Stimulated activated CD8-positive, alpha-beta memory T cell treated with anti-CD3 and anti-CD28 coated beads, Interleukin-7, amount 100 ng/mL, for 1 hour (primary cell): ENCODE measurements at regions not wholly inside any gene's neighbourhood (a gene's known extent, or its start where the extent isn't known, plus 50 kb on each side); places are given as distances from the start of the nearest gene placed in this dataset.
"Not testable (repeated sequence)": the region's sequence is repeated elsewhere in the genome, so short reads cannot be mapped to it uniquely, and the experiment has no call there.

Experiments
- DNase-seq, 2 donors: peaks; one replicate each; pipeline ENCODE4 v3.0.0-alpha.2; 2020; ENCODE audit warnings: low read depth in 2 of 2

- DNase-seq: no peak
These were observed 441.9 kb upstream of the ID4 start for GRCh38 chr6:19395316-19395715.

GRCh38 chr6:19399406-19399805, 437.8 kb upstream of the ID4 start:
- DNase-seq: no peak

GRCh38 chr6:19404884-19405283, 432.3 kb upstream of the ID4 start:
- not testable (repeated sequence) for DNase-seq

- DNase-seq: no peak
These were observed 428.8 kb upstream of the ID4 start for GRCh38 chr6:19408331-19408730.

- no peak for DNase-seq
These were observed 426.7 kb upstream of the ID4 start for GRCh38 chr6:19410481-19410880.

GRCh38 chr6:19413323-19413722, 423.8 kb upstream of the ID4 start:
- DNase-seq: no peak

- DNase-seq: no peak
These were observed 421.4 kb upstream of the ID4 start for GRCh38 chr6:19415605-19416326.

- no peak for DNase-seq
These were observed 420.4 kb upstream of the ID4 start for GRCh38 chr6:19416811-19417210.

- DNase-seq: no peak
These were observed 419.5 kb upstream of the ID4 start for GRCh38 chr6:19417713-19418112.

- DNase-seq: no peak
These were observed 412.3 kb upstream of the ID4 start for GRCh38 chr6:19424853-19425252.

GRCh38 chr6:19427548-19427947, 409.6 kb upstream of the ID4 start:
- no peak for DNase-seq

- no peak for DNase-seq
These were observed 404.1 kb upstream of the ID4 start for GRCh38 chr6:19432966-19433498.

GRCh38 chr6:19434065-19434464, 403.1 kb upstream of the ID4 start:
- DNase-seq: no peak

GRCh38 chr6:19435755-19436154, 401.4 kb upstream of the ID4 start:
- no peak for DNase-seq

GRCh38 chr6:19438566-19439353, 398.4 kb upstream of the ID4 start:
- no peak for DNase-seq

GRCh38 chr6:19440531-19440930, 396.6 kb upstream of the ID4 start:
- DNase-seq: no peak

GRCh38 chr6:19443411-19443810, 393.8 kb upstream of the ID4 start:
- DNase-seq: no peak

- no peak for DNase-seq
These were observed 393.1 kb upstream of the ID4 start for GRCh38 chr6:19444041-19444440.

GRCh38 chr6:19444481-19444880, 392.7 kb upstream of the ID4 start:
- DNase-seq: no peak

- DNase-seq: no peak
These were observed 390.6 kb upstream of the ID4 start for GRCh38 chr6:19446570-19446969.

GRCh38 chr6:19450651-19451050, 386.5 kb upstream of the ID4 start:
- DNase-seq: no peak

- DNase-seq: no peak
These were observed 384.7 kb upstream of the ID4 start for GRCh38 chr6:19452495-19452894.
